Activated naive CD8-positive, alpha-beta T cell treated with anti-CD3 and anti-CD28 coated beads, Interleukin-2, amount 50 U/mL, for 24 hours (primary cell): ENCODE measurements at regions not wholly inside any gene's neighbourhood (a gene's known extent, or its start where the extent isn't known, plus 50 kb on each side); places are given as distances from the start of the nearest gene placed in this dataset.

Experiments
- ATAC-seq: fragments of 150-1000 bp; cut with Tn5 transposase; one replicate; pipeline ENCODE4 v1.10.0; 2021
- DNase-seq: peaks from one replicate; pipeline ENCODE4 v3.0.0; 2021
- H3K27ac Mint-ChIP-seq: one replicate; pipeline ENCODE4 v1.8.0; 2021; ENCODE audit warnings: mild to moderate bottlenecking, mixed read lengths
- H3K27me3 Mint-ChIP-seq: one replicate; pipeline ENCODE4 v1.8.0; 2021; ENCODE audit warnings: mixed read lengths
- H3K36me3 Mint-ChIP-seq: one replicate; pipeline ENCODE4 v1.8.0; 2021; ENCODE audit warnings: low read depth, mixed read lengths
- H3K4me1 Mint-ChIP-seq: one replicate; pipeline ENCODE4 v1.8.0; 2021; ENCODE audit warnings: mixed read lengths
- H3K4me3 Mint-ChIP-seq: one replicate; pipeline ENCODE4 v1.8.0; 2021; ENCODE audit warnings: mild to moderate bottlenecking, moderate library complexity, mixed read lengths
- H3K9me3 Mint-ChIP-seq: one replicate; pipeline ENCODE4 v1.8.0; 2021; ENCODE audit warnings: mixed read lengths

GRCh38 chr17:12603566-12603965 is 62.1 kb upstream of the MYOCD start:
- no peak for DNase-seq
- no peak for ATAC-seq
- H3K27ac Mint-ChIP-seq = no peak overlapping the region
- no peak overlapping the region for H3K4me3 Mint-ChIP-seq
- peaks cover 12% of the 10 kb centered on the region for H3K9me3 Mint-ChIP-seq
- H3K36me3 Mint-ChIP-seq = no peaks in the 10 kb centered on the region
- H3K27me3 Mint-ChIP-seq = peaks cover 1% of the 10 kb centered on the region
- H3K4me1 Mint-ChIP-seq = no peaks in the 10 kb centered on the region

- DNase-seq (no peak), ATAC-seq (no peak)
- H3K27ac Mint-ChIP-seq = no peak overlapping the region
- no peak overlapping the region for H3K4me3 Mint-ChIP-seq
- peaks cover 17% of the 10 kb centered on the region for H3K9me3 Mint-ChIP-seq
- no peaks in the 10 kb centered on the region for H3K4me1 Mint-ChIP-seq
- H3K27me3 Mint-ChIP-seq = peaks cover 1% of the 10 kb centered on the region
- no peaks in the 10 kb centered on the region for H3K36me3 Mint-ChIP-seq
Measured at GRCh38 chr17:12605222-12605621, 60.5 kb upstream of the MYOCD start.

DNA sequence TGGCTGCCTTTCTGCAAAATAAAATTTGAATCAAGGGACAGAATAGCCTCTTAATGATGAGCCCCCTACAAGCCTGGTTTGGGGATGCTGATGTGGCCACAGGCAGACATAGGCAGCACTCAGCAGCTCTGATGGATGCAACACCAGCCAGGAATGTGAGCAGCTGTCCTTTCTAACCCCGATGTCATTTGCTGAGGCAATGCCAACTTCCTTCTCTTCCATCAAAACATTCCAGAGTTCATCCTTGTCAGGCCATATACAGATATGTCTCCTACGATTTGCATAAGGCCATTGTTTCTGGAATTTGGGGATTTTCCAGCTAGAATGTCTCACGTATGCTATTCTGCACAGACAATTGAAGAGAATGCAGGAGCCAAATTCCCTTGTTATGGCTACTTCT is 52.1 kb upstream of the MYOCD start:
- H3K4me3 Mint-ChIP-seq = no peak overlapping the region
- H3K4me1 Mint-ChIP-seq = no peaks in the 10 kb centered on the region
- peaks cover 3% of the 10 kb centered on the region for H3K27me3 Mint-ChIP-seq
- DNase-seq (no peak), ATAC-seq (no peak)
- H3K36me3 Mint-ChIP-seq = no peaks in the 10 kb centered on the region
- H3K9me3 Mint-ChIP-seq = peaks cover 8% of the 10 kb centered on the region
- no peak overlapping the region for H3K27ac Mint-ChIP-seq
